ENCODE measurements at regions not wholly inside any gene's neighbourhood (a gene's known extent, or its start where the extent isn't known, plus 50 kb on each side); places are given as distances from the start of the nearest gene placed in this dataset.

DNA sequence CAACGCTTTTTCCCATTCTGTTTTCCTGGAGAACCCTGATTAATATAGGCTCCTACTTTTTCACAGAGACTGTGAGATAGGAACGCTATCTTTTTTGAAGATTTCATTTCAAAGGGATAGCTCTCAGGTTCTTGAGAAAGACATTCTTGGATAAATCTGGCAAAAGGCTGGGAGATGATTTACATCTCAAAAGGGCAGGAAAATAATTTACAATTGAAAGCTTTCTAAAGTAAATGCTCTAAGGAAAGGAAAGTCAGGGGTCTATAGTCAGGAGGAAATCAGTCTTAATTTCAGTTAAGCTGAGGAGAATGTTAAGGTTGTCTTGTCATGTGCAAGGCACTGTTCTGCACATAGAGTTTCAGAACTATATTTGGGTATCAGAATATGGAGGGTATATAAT, 278.8 kb downstream of the KIF20B start:
- TF ChIP-seq, protein P1, sequence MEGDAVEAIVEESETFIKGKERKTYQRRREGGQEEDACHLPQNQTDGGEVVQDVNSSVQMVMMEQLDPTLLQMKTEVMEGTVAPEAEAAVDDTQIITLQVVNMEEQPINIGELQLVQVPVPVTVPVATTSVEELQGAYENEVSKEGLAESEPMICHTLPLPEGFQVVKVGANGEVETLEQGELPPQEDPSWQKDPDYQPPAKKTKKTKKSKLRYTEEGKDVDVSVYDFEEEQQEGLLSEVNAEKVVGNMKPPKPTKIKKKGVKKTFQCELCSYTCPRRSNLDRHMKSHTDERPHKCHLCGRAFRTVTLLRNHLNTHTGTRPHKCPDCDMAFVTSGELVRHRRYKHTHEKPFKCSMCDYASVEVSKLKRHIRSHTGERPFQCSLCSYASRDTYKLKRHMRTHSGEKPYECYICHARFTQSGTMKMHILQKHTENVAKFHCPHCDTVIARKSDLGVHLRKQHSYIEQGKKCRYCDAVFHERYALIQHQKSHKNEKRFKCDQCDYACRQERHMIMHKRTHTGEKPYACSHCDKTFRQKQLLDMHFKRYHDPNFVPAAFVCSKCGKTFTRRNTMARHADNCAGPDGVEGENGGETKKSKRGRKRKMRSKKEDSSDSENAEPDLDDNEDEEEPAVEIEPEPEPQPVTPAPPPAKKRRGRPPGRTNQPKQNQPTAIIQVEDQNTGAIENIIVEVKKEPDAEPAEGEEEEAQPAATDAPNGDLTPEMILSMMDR (IDR thresholded peaks at IDR 0.05; ENCODE audit: low read length), result no peak
- TF ChIP-seq EZH2 (optimal IDR thresholded peaks at IDR 0.05; ENCODE audit: low read depth, low read length), result no peak
- no peak for TF ChIP-seq EZH2phosphoT487 (IDR thresholded peaks at IDR 0.05; ENCODE audit: low read length)

All from MM.1S (cell line).